ENCODE measurements at regions not wholly inside any gene's neighbourhood (a gene's known extent, or its start where the extent isn't known, plus 50 kb on each side); places are given as distances from the start of the nearest gene placed in this dataset.

DNA sequence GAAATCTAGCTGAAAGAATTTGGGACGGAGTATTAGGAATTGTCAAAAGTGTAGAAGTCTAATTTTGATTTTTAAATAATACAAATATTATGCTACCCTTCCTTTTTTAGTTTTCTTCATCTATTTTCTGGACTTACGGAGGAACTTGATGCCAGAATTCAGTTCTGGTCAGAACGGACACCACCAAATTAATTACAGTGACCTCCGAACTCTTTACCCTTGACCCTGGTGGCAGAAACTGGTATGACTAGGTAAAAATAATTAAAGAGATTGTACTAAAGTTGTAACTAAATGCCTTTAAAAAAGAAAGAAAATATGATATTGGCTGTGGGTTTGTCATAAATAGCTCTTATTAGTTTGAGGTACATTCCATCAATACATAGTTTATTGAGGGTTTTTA, 751.1 kb upstream of the MAP3K7 start:
- no peaks in the 10 kb centered on the region for H3K27me3 ChIP-seq (ENCODE audit: insufficient read depth, insufficient read length)
- no peak for DNase-seq (ENCODE audit: low read depth, low spot score)
- no peaks in the 10 kb centered on the region for H3K9me3 ChIP-seq (ENCODE audit: insufficient read depth, low read length)
- no peaks in the 10 kb centered on the region for H3K36me3 ChIP-seq (ENCODE audit: insufficient read depth, insufficient read length, low read length)
- TF ChIP-seq ZNF274 (IDR thresholded peaks at IDR 0.05; ENCODE audit: low read depth, low read length), result no peak
- no peak for TF ChIP-seq SUZ12 (IDR thresholded peaks at IDR 0.05; ENCODE audit: extremely low read depth, insufficient read depth, insufficient read length)
- TF ChIP-seq YY1 (IDR thresholded peaks at IDR 0.05; ENCODE audit: insufficient read depth, insufficient read length), result no peak
- no peak overlapping the region for H3K4me3 ChIP-seq (ENCODE audit: insufficient read length, low read depth)
- no peaks in the 10 kb centered on the region for H3K4me1 ChIP-seq (ENCODE audit: insufficient read depth, insufficient read length)
- H3K9ac ChIP-seq (ENCODE audit: insufficient read length, low read depth), result no peak overlapping the region

DNA sequence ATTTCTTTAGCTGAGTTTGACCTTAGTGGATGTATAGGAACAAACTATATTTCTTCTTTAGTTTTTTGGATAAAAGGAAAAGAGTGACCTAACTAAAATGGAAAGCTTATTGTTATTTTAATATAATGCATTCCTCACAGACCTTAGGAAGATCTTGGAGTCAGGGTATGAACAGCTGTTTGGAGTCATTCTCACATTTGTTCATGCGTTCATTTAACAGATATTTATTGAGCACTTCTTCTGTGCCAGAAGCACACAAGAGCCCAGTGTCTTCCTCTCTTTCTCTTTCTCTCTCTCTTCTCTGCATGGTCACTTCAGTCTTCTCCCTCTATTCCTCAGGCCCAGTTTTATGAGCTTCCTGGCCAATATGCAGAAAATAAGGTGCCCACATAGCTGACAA, 744.0 kb upstream of the MAP3K7 start:
- no peak for TF ChIP-seq SUZ12 (IDR thresholded peaks at IDR 0.05; ENCODE audit: extremely low read depth, insufficient read depth, insufficient read length)
- no peak for TF ChIP-seq YY1 (IDR thresholded peaks at IDR 0.05; ENCODE audit: insufficient read depth, insufficient read length)
- no peak for TF ChIP-seq ZNF274 (IDR thresholded peaks at IDR 0.05; ENCODE audit: low read depth, low read length)
- DNase-seq (ENCODE audit: low read depth, low spot score), result no peak
- Histone ChIP-seq H3K9me3 (ENCODE audit: insufficient read depth, low read length) (no peaks in the 10 kb centered on the region), H3K4me3 (ENCODE audit: insufficient read length, low read depth) (no peak overlapping the region), H3K4me1 (ENCODE audit: insufficient read depth, insufficient read length) (no peaks in the 10 kb centered on the region), H3K9ac (ENCODE audit: insufficient read length, low read depth) (no peak overlapping the region), H3K27me3 (ENCODE audit: insufficient read depth, insufficient read length) (no peaks in the 10 kb centered on the region), H3K36me3 (ENCODE audit: insufficient read depth, insufficient read length, low read length) (no peaks in the 10 kb centered on the region)

DNA sequence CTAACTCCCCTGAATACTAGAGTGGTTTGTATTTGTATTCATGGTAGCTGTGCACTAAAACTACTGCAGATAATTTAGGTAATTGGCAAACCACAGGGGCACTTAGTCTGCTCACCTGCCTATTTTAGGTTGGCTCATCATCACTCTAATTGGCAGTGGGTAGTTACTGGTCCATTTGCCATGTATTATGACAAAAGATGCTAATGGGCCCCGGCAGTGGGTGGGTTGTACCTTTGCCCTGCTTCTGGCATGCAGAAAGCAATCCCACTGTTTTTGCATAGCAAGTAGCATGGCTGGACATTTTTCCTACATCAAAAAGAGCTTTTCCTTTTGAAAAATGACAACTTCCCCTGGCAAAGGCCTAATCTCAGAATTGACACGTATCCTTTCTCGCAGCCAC, 741.4 kb upstream of the MAP3K7 start:
- TF ChIP-seq SUZ12 (IDR thresholded peaks at IDR 0.05; ENCODE audit: extremely low read depth, insufficient read depth, insufficient read length) (no peak), ZNF274 (IDR thresholded peaks at IDR 0.05; ENCODE audit: low read depth, low read length) (no peak), YY1 (IDR thresholded peaks at IDR 0.05; ENCODE audit: insufficient read depth, insufficient read length) (no peak)
- no peaks in the 10 kb centered on the region for H3K4me1 ChIP-seq (ENCODE audit: insufficient read depth, insufficient read length)
- no peak for DNase-seq (ENCODE audit: low read depth, low spot score)

DNA sequence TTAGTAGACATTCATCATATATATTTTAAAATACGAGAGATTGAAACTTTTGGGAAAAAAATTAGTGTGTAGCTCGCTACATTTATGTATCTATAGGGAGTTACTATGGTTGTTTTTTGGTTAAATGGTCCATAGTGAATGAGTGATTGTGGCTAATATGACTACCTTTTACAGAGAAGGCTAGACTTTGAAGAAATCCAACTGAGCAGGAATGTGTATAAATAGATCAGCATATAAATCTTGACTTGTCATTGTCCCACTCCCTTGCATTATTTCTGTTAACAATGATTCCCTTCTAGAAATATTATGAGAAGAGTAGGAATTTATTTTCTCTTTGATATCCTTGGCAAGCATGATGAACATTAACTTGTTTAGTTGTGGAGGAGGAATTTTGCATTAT, 737.8 kb upstream of the MAP3K7 start:
- no peak for DNase-seq (ENCODE audit: low read depth, low spot score)
- no peaks in the 10 kb centered on the region for H3K36me3 ChIP-seq (ENCODE audit: insufficient read depth, insufficient read length, low read length)
- no peaks in the 10 kb centered on the region for H3K4me1 ChIP-seq (ENCODE audit: insufficient read depth, insufficient read length)
- H3K27me3 ChIP-seq (ENCODE audit: insufficient read depth, insufficient read length), result no peaks in the 10 kb centered on the region
- no peaks in the 10 kb centered on the region for H3K9me3 ChIP-seq (ENCODE audit: insufficient read depth, low read length)
- H3K9ac ChIP-seq (ENCODE audit: insufficient read length, low read depth), result no peak overlapping the region
- TF ChIP-seq ZNF274 (IDR thresholded peaks at IDR 0.05; ENCODE audit: low read depth, low read length) (no peak), YY1 (IDR thresholded peaks at IDR 0.05; ENCODE audit: insufficient read depth, insufficient read length) (no peak), SUZ12 (IDR thresholded peaks at IDR 0.05; ENCODE audit: extremely low read depth, insufficient read depth, insufficient read length) (no peak)
- H3K4me3 ChIP-seq (ENCODE audit: insufficient read length, low read depth), result no peak overlapping the region

More for the DNA sequence above, 741.4 kb upstream of the MAP3K7 start:
- Histone ChIP-seq H3K27me3 (ENCODE audit: insufficient read depth, insufficient read length) (no peaks in the 10 kb centered on the region), H3K36me3 (ENCODE audit: insufficient read depth, insufficient read length, low read length) (no peaks in the 10 kb centered on the region), H3K9ac (ENCODE audit: insufficient read length, low read depth) (no peak overlapping the region), H3K4me3 (ENCODE audit: insufficient read length, low read depth) (no peak overlapping the region), H3K9me3 (ENCODE audit: insufficient read depth, low read length) (no peaks in the 10 kb centered on the region)

DNA sequence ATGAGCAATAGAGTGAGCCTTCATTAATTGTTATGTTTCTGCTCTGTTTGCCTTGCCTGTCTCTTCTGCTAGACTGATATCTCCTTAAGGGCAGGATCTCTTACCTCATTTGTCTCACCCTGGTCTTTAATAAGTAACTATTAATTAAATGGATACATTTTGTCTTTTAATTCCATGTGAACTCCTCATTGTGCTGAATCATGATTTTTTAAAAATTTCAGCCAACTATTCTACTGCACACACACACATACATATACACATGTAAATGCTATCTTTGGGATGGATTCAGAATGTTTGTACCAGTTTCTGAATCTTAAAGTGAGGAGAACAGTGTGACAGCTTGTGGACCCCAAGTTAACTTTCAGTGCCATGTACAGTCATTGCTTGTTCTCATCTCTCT, 731.1 kb upstream of the MAP3K7 start:
- no peaks in the 10 kb centered on the region for H3K27me3 ChIP-seq (ENCODE audit: insufficient read depth, insufficient read length)
- no peak overlapping the region for H3K4me3 ChIP-seq (ENCODE audit: insufficient read length, low read depth)
- H3K9me3 ChIP-seq (ENCODE audit: insufficient read depth, low read length), result no peaks in the 10 kb centered on the region
- no peak overlapping the region for H3K9ac ChIP-seq (ENCODE audit: insufficient read length, low read depth)
- H3K36me3 ChIP-seq (ENCODE audit: insufficient read depth, insufficient read length, low read length), result no peaks in the 10 kb centered on the region
- DNase-seq (ENCODE audit: low read depth, low spot score), result no peak
- TF ChIP-seq ZNF274 (IDR thresholded peaks at IDR 0.05; ENCODE audit: low read depth, low read length) (no peak), YY1 (IDR thresholded peaks at IDR 0.05; ENCODE audit: insufficient read depth, insufficient read length) (no peak), SUZ12 (IDR thresholded peaks at IDR 0.05; ENCODE audit: extremely low read depth, insufficient read depth, insufficient read length) (no peak)
- H3K4me1 ChIP-seq (ENCODE audit: insufficient read depth, insufficient read length), result no peaks in the 10 kb centered on the region

DNA sequence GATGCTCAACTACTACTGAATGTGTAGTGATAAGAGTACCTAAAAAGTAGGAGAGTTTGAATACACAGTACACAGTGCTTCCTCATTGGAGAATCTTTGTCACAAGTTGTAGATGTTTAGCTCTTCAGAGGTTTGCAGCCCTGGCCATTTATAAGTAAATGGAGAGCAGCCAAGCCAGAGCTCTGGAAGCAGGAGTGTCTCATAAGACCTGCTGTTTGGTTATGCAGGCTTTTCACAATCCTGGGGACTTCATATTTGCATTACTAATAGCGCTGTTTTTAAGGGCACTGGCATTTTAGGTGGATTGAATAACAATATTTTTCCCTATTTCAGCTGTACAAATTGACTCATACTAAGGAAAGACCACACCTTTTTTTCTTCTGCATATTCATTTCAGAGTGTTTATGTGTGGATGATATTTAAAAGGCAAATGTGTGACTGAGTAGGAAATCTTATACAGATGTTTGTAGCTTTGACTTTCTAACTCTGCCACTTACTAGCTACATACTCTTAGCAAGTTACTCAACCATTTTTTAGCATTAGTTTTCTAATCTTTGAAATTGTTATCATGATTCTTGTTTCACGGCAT, 730.5 kb upstream of the MAP3K7 start:
- H3K36me3 ChIP-seq (ENCODE audit: insufficient read depth, insufficient read length, low read length), result no peaks in the 10 kb centered on the region
- H3K4me1 ChIP-seq (ENCODE audit: insufficient read depth, insufficient read length), result no peaks in the 10 kb centered on the region
- H3K4me3 ChIP-seq (ENCODE audit: insufficient read length, low read depth), result no peak overlapping the region
- DNase-seq (ENCODE audit: low read depth, low spot score), result no peak
- H3K27me3 ChIP-seq (ENCODE audit: insufficient read depth, insufficient read length), result no peaks in the 10 kb centered on the region
- no peak for TF ChIP-seq ZNF274 (IDR thresholded peaks at IDR 0.05; ENCODE audit: low read depth, low read length)
- no peak overlapping the region for H3K9ac ChIP-seq (ENCODE audit: insufficient read length, low read depth)
- H3K9me3 ChIP-seq (ENCODE audit: insufficient read depth, low read length), result no peaks in the 10 kb centered on the region

DNA sequence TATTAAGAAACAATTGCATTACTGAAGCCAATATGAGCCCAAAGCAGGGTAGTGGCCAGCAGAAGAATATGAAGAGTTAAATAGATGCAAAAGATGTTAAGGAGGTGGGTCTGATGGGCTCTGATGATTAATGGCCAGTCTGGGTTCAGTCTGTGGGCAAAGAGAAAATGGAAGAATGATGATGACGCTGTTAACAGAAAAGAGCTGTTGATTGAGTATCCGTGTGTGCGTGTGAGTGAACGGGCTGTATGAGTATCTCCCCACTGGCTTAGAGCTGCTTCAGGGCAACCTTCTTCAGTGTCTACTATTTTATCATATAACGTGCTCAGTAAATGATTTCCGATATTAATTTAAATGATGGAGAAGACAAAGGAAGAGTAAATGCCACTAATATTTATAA, 723.3 kb upstream of the MAP3K7 start:
- Histone ChIP-seq H3K36me3 (ENCODE audit: insufficient read depth, insufficient read length, low read length) (no peaks in the 10 kb centered on the region), H3K4me1 (ENCODE audit: insufficient read depth, insufficient read length) (no peaks in the 10 kb centered on the region), H3K9me3 (ENCODE audit: insufficient read depth, low read length) (no peaks in the 10 kb centered on the region), H3K4me3 (ENCODE audit: insufficient read length, low read depth) (no peak overlapping the region), H3K9ac (ENCODE audit: insufficient read length, low read depth) (no peak overlapping the region), H3K27me3 (ENCODE audit: insufficient read depth, insufficient read length) (peaks cover 6% of the 10 kb centered on the region)
- TF ChIP-seq SUZ12 (IDR thresholded peaks at IDR 0.05; ENCODE audit: extremely low read depth, insufficient read depth, insufficient read length) (no peak), YY1 (IDR thresholded peaks at IDR 0.05; ENCODE audit: insufficient read depth, insufficient read length) (no peak), ZNF274 (IDR thresholded peaks at IDR 0.05; ENCODE audit: low read depth, low read length) (no peak)
- DNase-seq (ENCODE audit: low read depth, low spot score), result no peak
